Ishikawa (cell line): ENCODE measurements at regions not wholly inside any gene's neighbourhood (a gene's known extent, or its start where the extent isn't known, plus 50 kb on each side); places are given as distances from the start of the nearest gene placed in this dataset.
A peak's percentile ranks its signal among the peaks of the same experiment; 100 is the strongest.

Experiments used
- CEBPB ChIP-seq: IDR thresholded peaks from 2 replicates; pipeline ENCODE4 v1.6.1; 2012
- CREB1 ChIP-seq: IDR thresholded peaks from 2 replicates; pipeline ENCODE4 v1.6.1; 2012; ENCODE audit warnings: low read depth
- EGR1 ChIP-seq: IDR thresholded peaks from 2 replicates; pipeline ENCODE4 v1.6.1; 2012
- EP300 ChIP-seq: IDR thresholded peaks from 2 replicates; pipeline ENCODE4 v1.6.1; 2012; ENCODE audit warnings: borderline replicate concordance
- FOXM1 ChIP-seq: IDR thresholded peaks from 2 replicates; pipeline ENCODE4 v1.6.1; 2012; ENCODE audit warnings: low read depth, borderline replicate concordance
- RAD21 ChIP-seq: IDR thresholded peaks from 2 replicates; pipeline ENCODE4 v1.6.1; 2012; ENCODE audit warnings: low read depth
- TAF1 ChIP-seq: IDR thresholded peaks from 2 replicates; pipeline ENCODE4 v1.6.1; 2012; ENCODE audit warnings: low read depth, mild to moderate bottlenecking
- TCF12 ChIP-seq: IDR thresholded peaks from 2 replicates; pipeline ENCODE4 v1.6.1; 2012; ENCODE audit warnings: low read depth
- TEAD4 ChIP-seq: IDR thresholded peaks from 2 replicates; pipeline ENCODE4 v1.6.1; 2012
- USF1 ChIP-seq: IDR thresholded peaks from 2 replicates; pipeline ENCODE4 v1.6.1; 2012
- YY1 ChIP-seq: IDR thresholded peaks from 2 replicates; pipeline ENCODE4 v1.6.1; 2012; ENCODE audit warnings: low read depth
- ZBTB7A ChIP-seq: IDR thresholded peaks from 2 replicates; pipeline ENCODE4 v1.6.1; 2012; ENCODE audit warnings: low read depth
- TF ChIP-seq, protein P1 (sequence below): IDR thresholded peaks from 2 replicates; pipeline ENCODE4 v1.6.1; 2012; ENCODE audit warnings: low read depth, mild to moderate bottlenecking
- TF ChIP-seq, protein P2 (sequence below): IDR thresholded peaks from 2 replicates; pipeline ENCODE4 v1.6.1; 2012

- TF ChIP-seq, protein P1, sequence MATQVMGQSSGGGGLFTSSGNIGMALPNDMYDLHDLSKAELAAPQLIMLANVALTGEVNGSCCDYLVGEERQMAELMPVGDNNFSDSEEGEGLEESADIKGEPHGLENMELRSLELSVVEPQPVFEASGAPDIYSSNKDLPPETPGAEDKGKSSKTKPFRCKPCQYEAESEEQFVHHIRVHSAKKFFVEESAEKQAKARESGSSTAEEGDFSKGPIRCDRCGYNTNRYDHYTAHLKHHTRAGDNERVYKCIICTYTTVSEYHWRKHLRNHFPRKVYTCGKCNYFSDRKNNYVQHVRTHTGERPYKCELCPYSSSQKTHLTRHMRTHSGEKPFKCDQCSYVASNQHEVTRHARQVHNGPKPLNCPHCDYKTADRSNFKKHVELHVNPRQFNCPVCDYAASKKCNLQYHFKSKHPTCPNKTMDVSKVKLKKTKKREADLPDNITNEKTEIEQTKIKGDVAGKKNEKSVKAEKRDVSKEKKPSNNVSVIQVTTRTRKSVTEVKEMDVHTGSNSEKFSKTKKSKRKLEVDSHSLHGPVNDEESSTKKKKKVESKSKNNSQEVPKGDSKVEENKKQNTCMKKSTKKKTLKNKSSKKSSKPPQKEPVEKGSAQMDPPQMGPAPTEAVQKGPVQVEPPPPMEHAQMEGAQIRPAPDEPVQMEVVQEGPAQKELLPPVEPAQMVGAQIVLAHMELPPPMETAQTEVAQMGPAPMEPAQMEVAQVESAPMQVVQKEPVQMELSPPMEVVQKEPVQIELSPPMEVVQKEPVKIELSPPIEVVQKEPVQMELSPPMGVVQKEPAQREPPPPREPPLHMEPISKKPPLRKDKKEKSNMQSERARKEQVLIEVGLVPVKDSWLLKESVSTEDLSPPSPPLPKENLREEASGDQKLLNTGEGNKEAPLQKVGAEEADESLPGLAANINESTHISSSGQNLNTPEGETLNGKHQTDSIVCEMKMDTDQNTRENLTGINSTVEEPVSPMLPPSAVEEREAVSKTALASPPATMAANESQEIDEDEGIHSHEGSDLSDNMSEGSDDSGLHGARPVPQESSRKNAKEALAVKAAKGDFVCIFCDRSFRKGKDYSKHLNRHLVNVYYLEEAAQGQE, result peak; percentile 91
- TF ChIP-seq, protein P2, sequence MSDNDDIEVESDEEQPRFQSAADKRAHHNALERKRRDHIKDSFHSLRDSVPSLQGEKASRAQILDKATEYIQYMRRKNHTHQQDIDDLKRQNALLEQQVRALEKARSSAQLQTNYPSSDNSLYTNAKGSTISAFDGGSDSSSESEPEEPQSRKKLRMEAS, result no peak
- TF ChIP-seq TCF12, result no peak
Measured at GRCh38 chr12:118633071-118633470, 256.7 kb downstream of the SUDS3 start.

- TF ChIP-seq RAD21, result no peak
- TF ChIP-seq CREB1, result no peak
- no peak for TF ChIP-seq EP300
- no peak for TF ChIP-seq YY1
Measured at GRCh38 chr12:118635276-118635675, 258.9 kb downstream of the SUDS3 start.

DNA sequence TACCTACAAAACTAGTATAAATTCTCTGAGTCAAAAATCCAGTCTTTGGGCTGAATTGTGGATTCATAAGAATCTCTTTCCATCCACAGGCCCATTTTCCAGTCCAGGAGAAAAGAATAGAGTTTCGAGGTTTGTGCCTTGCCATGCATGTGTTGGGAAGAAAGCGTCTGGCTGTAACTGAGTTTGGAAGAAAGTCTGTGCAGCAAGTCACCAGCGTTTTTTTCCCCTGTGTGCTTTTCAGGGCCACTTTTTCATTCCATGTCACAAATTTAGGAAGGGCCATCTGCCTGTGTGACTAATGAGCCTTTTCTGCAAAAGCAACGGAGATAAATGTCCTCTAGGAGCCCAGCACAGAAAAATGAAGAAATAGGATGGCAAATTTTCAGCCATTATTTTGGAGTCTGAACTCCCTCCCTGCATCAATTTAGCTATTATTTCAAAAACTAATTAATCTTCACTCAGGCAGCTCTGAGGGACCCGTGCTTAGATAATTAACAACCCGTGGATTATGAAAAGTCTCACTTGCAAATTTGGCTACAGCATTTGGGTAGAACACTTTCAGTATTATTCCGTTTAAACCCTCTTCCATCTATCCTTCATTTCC lies 261.5 kb downstream of the SUDS3 start:
- TF ChIP-seq ZBTB7A (no peak), EGR1 (no peak), RAD21 (no peak), TAF1 (no peak), CEBPB (no peak), FOXM1 (no peak), USF1 (no peak)
- TF ChIP-seq, protein P2, result no peak

DNA sequence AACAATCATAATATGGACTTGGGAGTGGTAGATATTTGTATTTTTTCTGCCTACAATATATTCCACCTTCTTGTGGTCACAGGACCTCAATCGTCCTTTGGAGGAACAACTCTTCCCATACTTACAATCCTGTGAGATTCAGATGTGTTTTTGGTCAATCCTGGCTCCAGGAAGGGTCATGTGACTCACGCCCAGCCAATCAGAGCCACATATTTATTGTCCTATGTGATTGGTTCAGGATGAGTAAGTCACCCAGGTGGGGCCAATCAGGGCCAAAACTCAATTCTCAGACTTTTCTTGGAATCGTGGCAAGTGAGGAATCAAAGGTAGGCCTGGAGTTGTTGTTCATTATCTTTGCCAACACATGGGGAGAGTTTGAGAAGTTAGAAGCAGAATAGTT lies 264.9 kb downstream of the SUDS3 start:
- TF ChIP-seq RAD21, result no peak
- TF ChIP-seq TEAD4, result no peak

GRCh38 chr12:118645219-118645618 lies 268.9 kb downstream of the SUDS3 start:
- TF ChIP-seq EP300, result no peak
- no peak for TF ChIP-seq EGR1
- TF ChIP-seq, protein P1, result peak; percentile 92
- no peak for TF ChIP-seq TCF12

DNA sequence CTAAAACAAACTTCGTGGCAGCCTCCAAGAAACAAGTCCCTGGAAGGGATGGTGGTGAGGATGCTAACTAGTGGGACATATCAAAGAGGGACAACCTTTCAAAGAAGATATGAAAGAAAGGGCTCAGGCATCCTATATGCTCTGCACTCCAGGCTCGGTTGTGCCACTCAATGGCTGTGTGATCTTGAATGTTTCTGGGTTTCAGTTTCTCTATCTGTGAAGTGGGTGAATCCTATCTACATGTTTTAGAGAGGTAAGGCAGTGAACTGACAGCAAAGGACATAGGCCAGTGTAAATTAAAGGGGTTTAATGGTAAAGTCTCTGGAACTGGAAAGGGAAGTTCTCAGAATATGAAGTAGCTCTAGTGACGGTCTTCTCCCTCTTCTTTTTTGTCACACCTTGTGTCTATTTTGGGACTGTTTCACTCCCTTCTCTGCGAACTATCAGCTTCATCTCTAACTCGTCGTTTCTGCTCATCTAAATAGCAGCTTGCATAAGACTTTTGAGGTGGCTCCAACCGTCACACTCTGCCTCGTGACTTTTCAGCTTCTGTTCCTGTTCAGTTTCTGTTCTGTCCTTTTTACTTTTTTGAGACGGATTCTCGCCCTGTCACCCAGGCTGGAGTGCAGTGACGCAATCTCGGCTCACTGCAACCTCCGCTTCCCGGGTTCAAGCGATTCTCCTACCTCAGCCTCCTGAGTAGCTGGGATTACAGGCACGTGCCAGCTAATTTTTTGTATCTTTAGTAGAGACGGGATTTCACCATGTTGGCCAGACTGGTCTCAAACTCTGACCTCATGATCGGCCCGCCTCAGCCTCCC lies 273.6 kb downstream of the SUDS3 start:
- TF ChIP-seq, protein P2, result no peak
- no peak for TF ChIP-seq TAF1
- no peak for TF ChIP-seq YY1
- no peak for TF ChIP-seq EGR1
- TF ChIP-seq TCF12, result no peak
- TF ChIP-seq CEBPB, result no peak
- TF ChIP-seq, protein P1, result no peak
- TF ChIP-seq CREB1, result no peak
- TF ChIP-seq EP300, result no peak
- TF ChIP-seq TEAD4, result no peak
- TF ChIP-seq FOXM1, result no peak
- TF ChIP-seq USF1, result no peak
